B cell (primary cell): ENCODE measurements at regions not wholly inside any gene's neighbourhood (a gene's known extent, or its start where the extent isn't known, plus 50 kb on each side); places are given as distances from the start of the nearest gene placed in this dataset.

ENCODE experiments used
- ATAC-seq: fragments of 200-7000 bp; cut with Tn5 transposase; one replicate; pipeline ENCODE4 v1.10.0; 2021; ENCODE audit warnings: low read depth, mild to moderate bottlenecking, moderate number of reproducible peaks, moderate library complexity
- CTCF ChIA-PET: fragments of 350-600 bp; sonication (Branson Sonifier 250); formaldehyde crosslinking; loops from one replicate; lab custom pipeline; 2021; ENCODE audit warnings: antibody characterized with exemption, inconsistent platforms; lab: Charles Lee
- POLR2A ChIA-PET: fragments of 350-600 bp; sonication (Branson Sonifier 250); formaldehyde crosslinking; loops from one replicate; lab custom pipeline; 2021; ENCODE audit warnings: antibody characterized with exemption; lab: Charles Lee
- DNase-seq: peaks from one replicate; pipeline ENCODE4 v3.0.0; 2013
- H2AFZ ChIP-seq: 2 replicates; pipeline ENCODE4 v1.6.1; 2012; ENCODE audit warnings: mild to moderate bottlenecking, low read depth, low read length; ENCODE audit not compliant: insufficient read depth, poor library complexity, severe bottlenecking
- H3K27ac ChIP-seq, 2 donors: 1 replicate in 1 of 2; 2 replicates in 1 of 2; pipeline ENCODE4 v1.5.1; 2012 to 2013; ENCODE audit warnings: low read length in 2 of 2, mild to moderate bottlenecking in 2 of 2, moderate library complexity in 1 of 2
- H3K27me3 ChIP-seq, 4 experiments: fragments of 200-600 bp in 1 of 4; sonication (generic) in 1 of 4; replicated peaks in 1 of 4; 1 replicate in 2 of 4; 2 replicates in 2 of 4; pipeline versions ENCODE4 v1.6.1 to v1.7.0; 2013 to 2016; ENCODE audit warnings: low read length in 3 of 4, mild to moderate bottlenecking in 2 of 4, mixed read lengths in 1 of 4, moderate library complexity in 1 of 4; ENCODE audit not compliant: insufficient read depth in 4 of 4, control insufficient read depth in 3 of 4; ENCODE audit errors: control extremely low read depth in 1 of 4
- H3K36me3 ChIP-seq, 2 experiments: replicated peaks in 1 of 2; 1 replicate in 1 of 2; 2 replicates in 1 of 2; pipeline versions ENCODE4 v1.6.1 to v1.7.1; 2013; ENCODE audit warnings: low read length in 1 of 2; ENCODE audit not compliant: insufficient read depth in 2 of 2, control insufficient read depth in 1 of 2; ENCODE audit errors: control extremely low read depth in 1 of 2, extremely low read depth in 1 of 2
- H3K4me1 ChIP-seq, 2 donors: fragments of 200-600 bp in 1 of 2; sonication (generic) in 1 of 2; 1 replicate in 1 of 2; 2 replicates in 1 of 2; pipeline versions ENCODE4 v1.5.1 to v1.6.1; 2013 to 2017; ENCODE audit warnings: low read length in 2 of 2; ENCODE audit not compliant: control insufficient read depth in 2 of 2, insufficient read depth in 2 of 2
- H3K4me2 ChIP-seq: replicated peaks from 2 replicates; pipeline ENCODE3; 2012; ENCODE audit warnings: mild to moderate bottlenecking, low read depth, low read length; ENCODE audit not compliant: poor library complexity, severe bottlenecking
- H3K4me3 ChIP-seq, 5 experiments: fragments of 200-600 bp in 1 of 5; sonication (generic) in 1 of 5; 1 replicate in 3 of 5; 2 replicates in 2 of 5; pipeline versions ENCODE4 v1.5.1 to v1.7.0; 2011 to 2016; ENCODE audit warnings: low read length in 4 of 5, mild to moderate bottlenecking in 4 of 5, low read depth in 2 of 5, control low read depth in 1 of 5, moderate library complexity in 1 of 5; ENCODE audit not compliant: insufficient read depth in 1 of 5; ENCODE audit errors: control extremely low read depth in 1 of 5, extremely low read depth in 1 of 5
- H3K79me2 ChIP-seq: fragments of 200-600 bp; sonication (generic); one replicate; pipeline ENCODE4 v1.6.0; 2016; ENCODE audit warnings: low read length; ENCODE audit not compliant: control insufficient read depth, insufficient read depth
- H3K9ac ChIP-seq: fragments of 200-600 bp; sonication (generic); 2 replicates; pipeline ENCODE4 v1.6.1; 2017; ENCODE audit warnings: mild to moderate bottlenecking, low read length, moderate library complexity
- H3K9me3 ChIP-seq, 3 donors: one replicate each; pipeline versions ENCODE4 v1.6.1 to v1.7.1; 2013; ENCODE audit warnings: low read length in 2 of 3; ENCODE audit not compliant: control insufficient read depth in 2 of 3, insufficient read depth in 1 of 3; ENCODE audit errors: control extremely low read depth in 1 of 3
- H4K20me1 ChIP-seq: 2 replicates; pipeline ENCODE4 v1.6.0; 2012; ENCODE audit warnings: mild to moderate bottlenecking, low read length; ENCODE audit not compliant: insufficient read depth, control insufficient read depth, poor library complexity, severe bottlenecking
- H3K27ac Mint-ChIP-seq: one replicate; pipeline ENCODE4 v1.8.0; 2021; ENCODE audit warnings: mixed read lengths
- H3K27me3 Mint-ChIP-seq: one replicate; pipeline ENCODE4 v1.8.0; 2021; ENCODE audit warnings: mixed read lengths
- H3K4me1 Mint-ChIP-seq: one replicate; pipeline ENCODE4 v1.8.0; 2021; ENCODE audit warnings: mixed read lengths
- H3K4me3 Mint-ChIP-seq: one replicate; pipeline ENCODE4 v1.8.0; 2021; ENCODE audit warnings: mixed read lengths
- H3K9me3 Mint-ChIP-seq: one replicate; pipeline ENCODE4 v1.8.0; 2022; ENCODE audit warnings: mixed read lengths; ENCODE audit not compliant: insufficient read depth
- EZH2 ChIP-seq: IDR thresholded peaks from 2 replicates; pipeline ENCODE4 v1.6.1; 2012; ENCODE audit warnings: borderline replicate concordance, low read depth, mild to moderate bottlenecking, moderate library complexity, low read length; ENCODE audit not compliant: insufficient read depth, poor library complexity, severe bottlenecking
- WGBS: methylation state at CpG from one replicate; pipeline ENCODE4 v1.1.5; 2013; ENCODE audit warnings: missing lambda C conversion rate; ENCODE audit not compliant: insufficient coverage; 5-methylcytosine and 5-hydroxymethylcytosine counted together
- intact Hi-C: fragments of 100-400 bp; cut with micrococcal nuclease; formaldehyde crosslinking; loops from one replicate; pipeline ENCODE4 v1.10.0; 2022
- TF ChIP-seq, protein P1 (sequence below): fragments of 200-600 bp; IDR thresholded peaks from one replicate; pipeline ENCODE4 v1.8.0; 2022; ENCODE audit warnings: antibody characterized with exemption, mild to moderate bottlenecking

- no peak for TF ChIP-seq EZH2
- TF ChIP-seq, protein P1, sequence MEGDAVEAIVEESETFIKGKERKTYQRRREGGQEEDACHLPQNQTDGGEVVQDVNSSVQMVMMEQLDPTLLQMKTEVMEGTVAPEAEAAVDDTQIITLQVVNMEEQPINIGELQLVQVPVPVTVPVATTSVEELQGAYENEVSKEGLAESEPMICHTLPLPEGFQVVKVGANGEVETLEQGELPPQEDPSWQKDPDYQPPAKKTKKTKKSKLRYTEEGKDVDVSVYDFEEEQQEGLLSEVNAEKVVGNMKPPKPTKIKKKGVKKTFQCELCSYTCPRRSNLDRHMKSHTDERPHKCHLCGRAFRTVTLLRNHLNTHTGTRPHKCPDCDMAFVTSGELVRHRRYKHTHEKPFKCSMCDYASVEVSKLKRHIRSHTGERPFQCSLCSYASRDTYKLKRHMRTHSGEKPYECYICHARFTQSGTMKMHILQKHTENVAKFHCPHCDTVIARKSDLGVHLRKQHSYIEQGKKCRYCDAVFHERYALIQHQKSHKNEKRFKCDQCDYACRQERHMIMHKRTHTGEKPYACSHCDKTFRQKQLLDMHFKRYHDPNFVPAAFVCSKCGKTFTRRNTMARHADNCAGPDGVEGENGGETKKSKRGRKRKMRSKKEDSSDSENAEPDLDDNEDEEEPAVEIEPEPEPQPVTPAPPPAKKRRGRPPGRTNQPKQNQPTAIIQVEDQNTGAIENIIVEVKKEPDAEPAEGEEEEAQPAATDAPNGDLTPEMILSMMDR = no peak
- H3K4me3 ChIP-seq = no peak overlapping the region
- ChIA-PET CTCF (interaction anchor here (0.7 kb wide), 1 partner anchor 12 kb away, joined by 3 read pairs; no protein-coding TSS in a partner anchor), POLR2A (no interaction called here)
- no peaks in the 10 kb centered on the region for H3K4me1 ChIP-seq
- H3K9me3 ChIP-seq = peaks cover 0 to 11% (median 4%) of the 10 kb centered on the region in 3 donors
- H3K27ac ChIP-seq = no peak overlapping the region
- DNase-seq = no peak
- no peaks in the 10 kb centered on the region for H3K27me3 ChIP-seq
- no CpG with 5 or more reads among the region's 2 CpGs for WGBS
- Mint-ChIP-seq H3K4me1 (no peaks in the 10 kb centered on the region), H3K4me3 (no peak overlapping the region), H3K27me3 (peaks cover 9% of the 10 kb centered on the region), H3K27ac (no peak overlapping the region), H3K9me3 (peaks cover 8% of the 10 kb centered on the region)
- no peaks in the 10 kb centered on the region for H4K20me1 ChIP-seq
- H3K9ac ChIP-seq = no peak overlapping the region
- no peak for ATAC-seq
- no peaks in the 10 kb centered on the region for H3K36me3 ChIP-seq
- no peaks in the 10 kb centered on the region for H3K79me2 ChIP-seq
- H3K4me2 ChIP-seq = no peak overlapping the region
- no peak overlapping the region for H2AFZ ChIP-seq
- intact Hi-C loops = no loop called here
Observed at GRCh38 chr12:116642683-116643082, 83.5 kb downstream of the MAP1LC3B2 start.

DNA sequence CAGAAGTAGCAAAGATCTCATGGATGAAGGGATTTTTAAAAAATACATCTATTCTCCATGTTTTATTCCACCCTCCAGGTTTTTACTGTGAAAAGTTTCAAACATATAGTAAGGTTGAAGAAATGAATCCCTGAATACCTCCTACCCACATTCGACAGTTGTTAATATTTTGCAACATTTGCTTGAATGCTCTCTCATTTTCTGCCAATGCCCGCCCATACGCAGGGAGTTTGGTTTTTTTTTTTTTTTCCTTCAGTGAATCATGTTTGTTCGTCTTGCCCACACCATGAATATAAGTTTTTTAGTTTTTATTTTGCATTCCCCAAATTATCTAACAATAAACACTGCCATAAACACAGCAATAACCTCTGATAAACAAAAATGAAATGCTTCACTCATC is 82.9 kb downstream of the MAP1LC3B2 start:
- H3K27me3 Mint-ChIP-seq = peaks cover 7% of the 10 kb centered on the region
- no peak overlapping the region for H3K4me3 ChIP-seq
- H3K4me1 ChIP-seq = no peaks in the 10 kb centered on the region
- WGBS = no CpG with 5 or more reads among the region's 4 CpGs
- no peaks in the 10 kb centered on the region for H4K20me1 ChIP-seq
- H3K79me2 ChIP-seq = no peaks in the 10 kb centered on the region
- no peak overlapping the region for H2AFZ ChIP-seq
- no peak for TF ChIP-seq EZH2
- TF ChIP-seq, protein P1 = no peak
- CTCF ChIA-PET = interaction anchor here (0.7 kb wide), 1 partner anchor 12 kb away, joined by 3 read pairs; no protein-coding TSS in a partner anchor
- H3K27ac Mint-ChIP-seq = no peak overlapping the region
- no peaks in the 10 kb centered on the region for H3K4me1 Mint-ChIP-seq
- H3K27me3 ChIP-seq = no peaks in the 10 kb centered on the region
- no peak overlapping the region for H3K27ac ChIP-seq
- no peak for ATAC-seq
- peaks cover 8% of the 10 kb centered on the region for H3K9me3 Mint-ChIP-seq
- no peak overlapping the region for H3K9ac ChIP-seq
- H3K4me3 Mint-ChIP-seq = no peak overlapping the region
- intact Hi-C loops = no loop called here
- no peak for DNase-seq
- POLR2A ChIA-PET = no interaction called here
- H3K36me3 ChIP-seq = no peaks in the 10 kb centered on the region
- peaks cover 0 to 11% (median 4%) of the 10 kb centered on the region in 3 donors for H3K9me3 ChIP-seq
- H3K4me2 ChIP-seq = no peak overlapping the region
